HUES64 (cell line): ENCODE measurements at regions not wholly inside any gene's neighbourhood (a gene's known extent, or its start where the extent isn't known, plus 50 kb on each side); places are given as distances from the start of the nearest gene placed in this dataset.
A peak's percentile ranks its signal among the peaks of the same experiment; 100 is the strongest.

Experiments
- H3K27ac ChIP-seq: 2 replicates; pipeline ENCODE4 v1.7.0; 2013; ENCODE audit warnings: low read depth, low read length, inconsistent platforms
- H3K27me3 ChIP-seq: 2 replicates; pipeline ENCODE4 v1.6.1; 2013; ENCODE audit warnings: mild to moderate bottlenecking, low read length; ENCODE audit not compliant: insufficient read depth
- H3K36me3 ChIP-seq: 2 replicates; pipeline ENCODE4 v1.6.1; 2013; ENCODE audit warnings: mild to moderate bottlenecking, low read length; ENCODE audit not compliant: insufficient read depth
- H3K4me1 ChIP-seq: 2 replicates; pipeline ENCODE4 v1.6.1; 2013; ENCODE audit warnings: mild to moderate bottlenecking, low read length, moderate library complexity; ENCODE audit not compliant: insufficient read depth
- H3K4me3 ChIP-seq: 2 replicates; pipeline ENCODE4 v1.5.1; 2013; ENCODE audit warnings: mild to moderate bottlenecking, low read length, moderate library complexity
- H3K9ac ChIP-seq: 2 replicates; pipeline ENCODE4 v1.6.1; 2013; ENCODE audit warnings: mild to moderate bottlenecking, low read depth, low read length
- H3K9me3 ChIP-seq: 2 replicates; pipeline ENCODE4 v1.6.1; 2013; ENCODE audit warnings: low read depth, low read length; ENCODE audit not compliant: insufficient read depth
- WGBS: fragments of 150-250, 120-280 bp; methylation state at CpG from one replicate; pipeline ENCODE4 v1.1.7; 2013; ENCODE audit warnings: missing lambda C conversion rate; 5-methylcytosine and 5-hydroxymethylcytosine counted together

DNA sequence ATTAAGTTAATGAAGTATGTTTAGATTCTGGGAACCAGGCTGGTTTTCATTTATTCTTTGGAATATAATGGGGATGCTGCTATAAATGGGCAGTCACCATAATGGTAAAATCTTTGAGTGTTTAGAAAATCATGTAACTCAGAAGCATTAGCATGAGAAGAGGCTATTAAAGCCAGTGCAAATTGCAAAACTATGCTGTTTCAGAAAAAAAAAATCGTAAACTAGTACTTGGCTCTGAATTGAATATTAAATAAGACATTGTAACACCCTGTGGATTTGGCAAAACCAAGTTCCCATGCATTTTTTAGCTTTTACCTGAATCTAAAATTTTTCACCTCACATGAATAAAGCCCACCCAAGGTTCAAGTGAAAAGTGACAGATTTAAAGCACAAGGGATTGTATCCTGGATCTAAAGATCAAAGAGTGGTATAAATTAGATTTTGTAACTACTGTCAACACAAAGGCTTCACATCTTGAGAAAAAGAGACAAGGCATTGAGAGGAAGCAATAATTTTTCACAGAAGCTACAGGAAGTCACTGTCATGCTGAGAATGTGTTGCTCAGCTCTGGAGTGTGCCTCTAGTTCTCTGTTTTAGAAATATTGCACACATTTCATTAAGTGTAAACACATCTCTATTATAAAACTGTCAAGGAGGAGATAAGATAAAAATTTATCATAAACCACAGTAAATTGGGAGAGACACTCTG is 142.2 kb downstream of the ABCA8 start:
- Histone ChIP-seq H3K4me3 (no peak overlapping the region), H3K36me3 (no peaks in the 10 kb centered on the region), H3K27ac (no peak overlapping the region), H3K27me3 (no peaks in the 10 kb centered on the region), H3K4me1 (no peaks in the 10 kb centered on the region), H3K9me3 (peaks cover 2% of the 10 kb centered on the region; the same call in 1 of the 2 replicates), H3K9ac (no peak overlapping the region)
- WGBS = 80% methylated on average over 1 of the region's 1 CpG

DNA sequence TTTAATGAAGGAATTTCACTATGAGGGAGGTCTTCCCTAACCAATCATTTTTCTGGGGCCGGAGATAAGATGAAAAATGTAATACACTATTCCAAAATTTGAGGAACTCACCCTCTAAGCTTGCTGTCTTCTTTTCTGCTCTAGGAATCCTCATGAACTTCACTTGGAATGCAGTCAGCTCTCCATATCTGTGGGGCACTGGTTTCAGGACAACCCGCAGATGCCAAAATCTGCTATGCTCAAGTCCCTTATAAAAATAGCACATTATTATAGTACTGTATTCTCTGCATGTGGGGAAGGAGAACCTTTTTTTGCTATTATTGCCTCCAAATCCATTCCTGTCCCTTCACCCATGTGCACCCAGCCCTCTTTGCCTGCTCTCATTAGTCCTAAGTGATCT is 146.0 kb downstream of the ABCA8 start:
- 96% methylated on average over 2 of the region's 2 CpGs for WGBS
- Histone ChIP-seq H3K4me3 (no peak overlapping the region), H3K27me3 (no peaks in the 10 kb centered on the region), H3K27ac (no peak overlapping the region), H3K4me1 (no peaks in the 10 kb centered on the region), H3K9ac (no peak overlapping the region), H3K9me3 (peaks cover 2% of the 10 kb centered on the region; the same call in 1 of the 2 replicates), H3K36me3 (no peaks in the 10 kb centered on the region)

DNA sequence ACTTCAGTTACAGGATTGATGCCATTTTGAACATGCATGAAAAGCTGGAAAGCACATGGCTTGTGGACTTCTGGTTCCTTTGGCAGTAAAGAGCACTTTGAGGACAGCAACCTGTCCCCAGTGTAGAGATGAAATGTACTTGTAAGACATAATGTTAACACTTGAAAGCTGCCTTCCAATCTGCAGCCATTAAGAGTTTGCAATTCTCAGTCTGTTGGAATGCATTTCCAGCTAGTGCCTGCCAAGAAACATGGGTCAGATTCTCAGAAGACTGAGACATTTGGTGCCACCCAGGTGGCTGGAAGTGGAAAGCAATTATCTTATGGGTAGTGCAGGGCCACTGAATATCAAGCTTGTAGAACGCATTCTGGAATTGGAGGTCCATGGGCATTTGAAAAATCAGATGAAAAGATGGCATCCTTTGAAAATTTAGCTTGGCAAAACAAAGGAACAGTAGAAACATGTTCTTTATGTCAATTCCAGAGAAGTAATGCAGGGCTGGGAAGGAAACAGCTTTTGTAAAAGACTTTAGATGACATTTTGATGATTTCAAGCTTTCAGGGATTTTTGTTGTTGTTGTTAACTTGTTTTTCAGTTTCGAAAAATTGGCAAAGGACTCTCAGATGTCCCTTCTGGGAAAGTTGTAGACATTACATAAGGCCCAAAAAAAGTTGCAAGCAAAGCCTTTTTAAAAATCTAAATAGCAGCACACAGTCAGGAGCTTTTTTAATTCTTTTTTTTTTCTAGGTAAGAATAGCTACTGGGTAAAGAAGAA is 147.0 kb downstream of the ABCA8 start:
- Histone ChIP-seq H3K4me3 (no peak overlapping the region), H3K36me3 (no peaks in the 10 kb centered on the region), H3K4me1 (no peaks in the 10 kb centered on the region), H3K27ac (no peak overlapping the region), H3K27me3 (no peaks in the 10 kb centered on the region), H3K9me3 (peaks cover 2% of the 10 kb centered on the region; the same call in 1 of the 2 replicates), H3K9ac (no peak overlapping the region)
- 90% methylated on average over 2 of the region's 2 CpGs for WGBS

DNA sequence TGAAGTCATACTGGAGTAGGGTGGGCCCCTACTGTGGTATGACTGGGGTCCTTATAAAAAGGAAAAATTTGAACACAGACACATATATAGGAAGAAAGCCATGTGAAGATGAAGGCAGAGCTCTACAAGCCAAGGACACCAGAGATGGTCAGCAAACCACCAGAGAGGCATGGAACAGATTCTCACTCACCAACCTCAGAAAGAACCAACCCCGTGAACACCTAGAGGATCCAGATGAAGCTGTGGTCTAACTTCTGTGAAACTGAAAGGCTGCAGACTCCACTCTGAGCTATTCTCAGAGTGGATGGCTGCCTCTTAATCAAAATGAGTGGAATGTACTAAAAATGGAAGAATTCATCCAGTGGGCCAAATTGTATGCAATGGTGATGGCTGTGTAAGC is 149.6 kb downstream of the ABCA8 start:
- Histone ChIP-seq H3K27me3 (no peaks in the 10 kb centered on the region), H3K36me3 (no peaks in the 10 kb centered on the region), H3K9ac (no peak overlapping the region), H3K27ac (no peak overlapping the region), H3K4me1 (no peaks in the 10 kb centered on the region), H3K4me3 (no peak overlapping the region), H3K9me3 (no peaks in the 10 kb centered on the region)
- WGBS = 100% methylated on average over 1 of the region's 1 CpG

DNA sequence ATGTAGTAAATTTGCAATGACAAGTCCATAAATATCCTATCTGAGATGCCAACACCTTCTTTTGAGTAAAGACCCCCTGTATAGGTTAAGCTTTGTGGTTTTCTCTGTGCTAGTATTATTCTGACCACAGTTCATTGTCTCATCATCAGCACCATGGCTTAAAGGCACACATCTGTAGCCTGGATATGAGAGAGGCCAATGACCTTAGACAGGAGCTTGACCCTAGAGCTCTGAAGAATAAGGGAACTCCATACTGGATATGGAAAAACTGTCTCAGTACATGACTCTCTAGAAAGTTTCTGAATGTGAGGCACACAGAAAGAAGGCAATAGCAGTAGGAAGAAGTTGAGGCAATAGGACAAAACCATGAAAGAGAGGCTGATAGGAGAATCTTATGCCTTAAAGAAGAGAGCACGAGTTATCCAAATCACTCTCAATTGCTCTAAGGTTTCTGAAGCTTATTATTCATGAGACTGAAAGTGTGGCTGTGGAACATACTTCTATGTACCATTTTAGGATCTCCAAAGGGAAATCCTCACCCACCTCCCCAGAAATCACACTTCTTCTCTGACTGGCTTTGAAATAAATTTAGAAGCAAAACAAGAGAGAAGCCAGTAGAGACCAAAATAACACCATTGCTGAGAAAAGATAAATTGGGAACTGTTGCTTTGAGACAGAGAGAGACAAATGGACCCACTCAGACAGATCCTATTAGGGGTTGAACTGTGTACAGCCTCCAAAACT is 150.2 kb downstream of the ABCA8 start:
- H3K27me3 ChIP-seq = no peaks in the 10 kb centered on the region
- H3K36me3 ChIP-seq = no peaks in the 10 kb centered on the region
- H3K9me3 ChIP-seq = no peaks in the 10 kb centered on the region
- WGBS = 89% methylated on average over 1 of the region's 1 CpG
- H3K9ac ChIP-seq = no peak overlapping the region
- H3K27ac ChIP-seq = no peak overlapping the region
- no peaks in the 10 kb centered on the region for H3K4me1 ChIP-seq
- no peak overlapping the region for H3K4me3 ChIP-seq

DNA sequence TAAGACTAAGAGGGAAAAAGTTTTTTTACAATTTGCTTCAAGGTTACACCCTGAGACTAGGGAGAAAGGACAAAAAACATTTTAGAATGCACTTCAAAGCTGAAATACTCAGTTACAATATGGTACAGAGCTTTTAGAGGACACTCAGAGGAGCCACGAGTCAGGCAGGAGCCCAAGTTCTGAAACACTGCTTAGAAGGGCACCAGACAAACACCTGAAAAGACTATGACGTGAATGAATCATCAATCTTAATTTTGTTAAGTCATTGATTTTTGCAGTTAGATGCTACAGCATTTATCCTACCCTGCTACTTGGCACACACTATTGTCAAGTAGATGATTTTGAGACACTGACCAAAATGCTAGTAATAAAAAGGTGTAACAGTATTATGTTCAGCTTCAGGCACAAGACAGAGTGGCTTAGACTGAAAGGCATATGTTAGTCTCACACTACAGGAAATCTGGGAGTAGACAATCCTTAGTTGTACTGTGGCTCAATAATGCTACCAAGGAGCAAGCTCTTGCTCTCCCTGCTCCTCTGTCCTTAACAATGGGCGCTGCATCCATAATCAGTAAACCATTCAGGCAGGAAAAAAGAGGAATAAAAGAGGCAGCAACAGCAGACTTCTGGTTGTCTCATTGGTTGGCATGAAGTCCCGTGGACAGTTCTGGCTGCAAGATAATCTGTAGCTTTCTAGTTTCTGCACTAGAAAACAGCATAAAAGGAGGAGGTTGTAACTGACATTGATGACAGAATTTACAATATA is 151.8 kb downstream of the ABCA8 start:
- no peak overlapping the region for H3K4me3 ChIP-seq
- H3K4me1 ChIP-seq = no peaks in the 10 kb centered on the region
- WGBS = 84% methylated on average over 4 of the region's 4 CpGs
- no peak overlapping the region for H3K9ac ChIP-seq
- H3K27ac ChIP-seq = no peak overlapping the region
- H3K27me3 ChIP-seq = no peaks in the 10 kb centered on the region
- H3K36me3 ChIP-seq = no peaks in the 10 kb centered on the region
- H3K9me3 ChIP-seq = no peaks in the 10 kb centered on the region

DNA sequence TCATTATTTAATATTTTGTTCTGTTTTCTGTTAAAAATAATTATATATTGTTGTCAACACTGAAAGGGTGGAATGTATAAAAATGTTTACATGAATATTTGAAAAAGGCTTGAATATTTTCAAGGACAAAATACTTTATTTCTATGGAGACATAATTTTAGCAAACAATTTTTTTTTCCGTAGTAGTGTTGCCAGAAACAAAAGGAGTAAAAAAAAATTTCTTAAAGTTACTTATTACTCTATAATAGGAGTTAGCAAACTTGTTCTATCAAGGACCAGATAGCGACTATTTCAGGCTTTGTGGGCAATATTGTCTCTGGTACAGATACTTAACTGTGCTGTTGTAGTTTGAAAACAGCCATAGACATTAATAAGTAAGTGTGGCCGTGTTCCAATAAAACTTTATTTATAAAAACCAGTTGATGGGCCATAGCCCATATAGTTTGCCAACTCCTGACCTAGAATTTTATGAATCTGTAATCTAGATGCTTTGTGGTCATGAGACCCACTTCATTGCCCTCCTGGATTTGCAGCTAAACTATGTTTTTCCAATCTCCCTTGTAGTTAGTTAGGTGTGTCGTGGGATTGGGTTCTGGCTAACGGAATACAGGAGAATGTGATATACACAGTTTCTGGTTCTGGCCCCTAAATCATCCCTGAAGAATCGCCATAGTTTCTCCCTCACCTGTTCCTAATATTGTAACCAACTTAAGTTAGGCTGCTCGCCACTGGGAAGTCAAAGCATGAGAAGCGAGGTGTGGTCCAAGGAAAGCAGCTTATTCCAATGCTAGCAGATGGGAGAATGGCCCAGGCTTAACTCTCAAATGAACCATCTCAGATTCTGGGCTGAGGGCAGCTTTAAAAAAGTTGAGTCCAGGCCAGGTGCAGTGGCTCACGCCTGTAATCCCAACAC is 153.6 kb downstream of the ABCA8 start:
- Histone ChIP-seq H3K4me3 (no peak overlapping the region), H3K9me3 (no peaks in the 10 kb centered on the region), H3K9ac (no peak overlapping the region), H3K27me3 (no peaks in the 10 kb centered on the region), H3K4me1 (no peaks in the 10 kb centered on the region), H3K27ac (no peak overlapping the region), H3K36me3 (no peaks in the 10 kb centered on the region)
- WGBS = 88% methylated on average over 8 of the region's 9 CpGs

DNA sequence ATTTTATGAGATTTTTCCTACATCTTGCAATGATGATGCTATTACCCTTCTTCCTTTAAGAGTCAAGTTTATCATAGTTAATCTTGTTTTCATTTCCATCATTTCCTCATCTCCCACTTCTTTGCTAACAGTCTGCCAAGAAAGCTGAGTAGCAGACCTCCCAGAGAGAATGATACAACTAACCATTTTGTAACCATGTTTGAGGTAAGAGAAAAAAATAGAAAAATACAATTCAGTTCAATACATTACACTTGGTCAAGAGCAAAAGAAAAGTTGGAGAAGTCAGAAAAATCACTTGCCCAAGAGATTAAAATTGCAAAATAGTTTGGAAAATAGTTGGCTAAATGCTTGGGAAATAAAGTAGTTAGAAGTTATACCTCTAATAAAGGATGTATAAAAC is 154.4 kb downstream of the ABCA8 start:
- H3K9ac ChIP-seq = no peak overlapping the region
- no peak overlapping the region for H3K4me3 ChIP-seq
- H3K27me3 ChIP-seq = no peaks in the 10 kb centered on the region
- H3K4me1 ChIP-seq = no peaks in the 10 kb centered on the region
- no peak overlapping the region for H3K27ac ChIP-seq
- H3K9me3 ChIP-seq = no peaks in the 10 kb centered on the region
- H3K36me3 ChIP-seq = no peaks in the 10 kb centered on the region

DNA sequence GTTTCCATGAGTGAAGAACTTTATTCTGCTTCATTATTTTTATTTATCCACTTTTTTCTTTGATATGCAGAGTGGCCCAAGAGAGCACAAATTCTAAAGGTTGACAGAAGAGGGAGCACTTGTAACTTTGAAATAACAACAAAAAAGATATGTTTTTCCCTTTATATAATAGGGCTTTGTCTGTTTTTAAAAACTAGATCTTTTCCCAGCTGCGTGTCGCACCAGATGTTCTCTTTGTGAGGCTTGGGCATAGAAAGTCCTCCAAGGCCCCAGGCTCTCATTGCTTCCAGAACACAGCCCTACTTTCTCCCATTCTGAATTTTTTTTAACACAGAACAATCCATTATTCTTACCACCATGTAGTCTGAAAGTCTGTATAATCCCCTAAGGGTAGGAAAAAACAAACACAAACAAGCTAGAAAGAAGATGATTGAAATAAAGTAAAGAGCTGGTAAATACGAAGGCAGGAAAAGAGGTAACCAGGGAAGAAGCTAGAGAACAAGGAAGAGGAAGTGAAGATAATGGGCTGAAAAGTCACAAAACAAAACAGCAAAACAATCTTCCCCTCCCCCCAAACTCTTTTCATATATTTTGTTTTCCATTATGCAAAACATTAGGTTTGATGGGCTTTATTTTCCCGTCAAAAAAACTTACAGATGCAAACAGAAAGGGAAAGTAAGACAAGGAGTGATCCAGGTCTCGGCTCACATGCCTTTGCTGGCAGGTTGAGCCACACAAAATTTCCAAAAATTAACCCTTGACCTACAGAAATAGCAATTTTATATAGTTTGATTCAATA is 160.4 kb downstream of the ABCA8 start:
- no peak overlapping the region for H3K4me3 ChIP-seq
- WGBS = 97% methylated on average over 5 of the region's 5 CpGs

More for the DNA sequence above, 160.4 kb downstream of the ABCA8 start:
- H3K27me3 ChIP-seq = no peaks in the 10 kb centered on the region
- no peak overlapping the region for H3K9ac ChIP-seq
- H3K27ac ChIP-seq = 0 out of 2 replicates have a peak overlapping the region, but pooled peaks have one; percentile 35
- H3K36me3 ChIP-seq = no peaks in the 10 kb centered on the region
- peaks cover 26% of the 10 kb centered on the region for H3K4me1 ChIP-seq
- no peaks in the 10 kb centered on the region for H3K9me3 ChIP-seq
